Small intestine (tissue), 7 donors: ENCODE measurements at regions not wholly inside any gene's neighbourhood (a gene's known extent, or its start where the extent isn't known, plus 50 kb on each side); places are given as distances from the start of the nearest gene placed in this dataset.
A peak's percentile ranks its signal among the peaks of the same experiment; 100 is the strongest.

ENCODE experiments used
- DNase-seq, 2 donors: peaks; one replicate each; pipeline versions ENCODE4 v3.0.0 to v3.0.0-alpha.2; 2013
- FAIRE-seq: peaks from 2 replicates; lab custom pipeline; 2012; peaks lifted over from hg19 to GRCh38; lab: Jason Lieb, UNC
- H3K27ac ChIP-seq, 3 donors: one replicate each; pipeline ENCODE4 v1.5.1; 2013; ENCODE audit warnings: low read length in 2 of 3, mild to moderate bottlenecking in 2 of 3, control low read depth in 1 of 3, inconsistent platforms in 1 of 3, low read depth in 1 of 3, moderate library complexity in 1 of 3
- H3K27me3 ChIP-seq, 3 donors: one replicate each; pipeline ENCODE4 v1.6.1; 2013; ENCODE audit warnings: low read length in 3 of 3, inconsistent platforms in 1 of 3; ENCODE audit not compliant: control insufficient read depth in 3 of 3, insufficient read depth in 3 of 3
- H3K36me3 ChIP-seq, 3 donors: one replicate each; pipeline ENCODE4 v1.6.1; 2013; ENCODE audit warnings: low read length in 3 of 3, inconsistent platforms in 1 of 3, low read depth in 1 of 3, mild to moderate bottlenecking in 1 of 3, moderate library complexity in 1 of 3; ENCODE audit not compliant: control insufficient read depth in 3 of 3, insufficient read depth in 2 of 3
- H3K4me1 ChIP-seq, 3 donors: one replicate each; pipeline ENCODE4 v1.6.1; 2013; ENCODE audit warnings: low read length in 2 of 3, inconsistent platforms in 1 of 3, low read depth in 1 of 3, mild to moderate bottlenecking in 1 of 3, moderate library complexity in 1 of 3; ENCODE audit not compliant: control insufficient read depth in 3 of 3, insufficient read depth in 2 of 3
- H3K4me3 ChIP-seq, 3 donors: one replicate each; pipeline ENCODE4 v1.5.1; 2013; ENCODE audit warnings: low read length in 3 of 3, control low read depth in 1 of 3, inconsistent platforms in 1 of 3, low read depth in 1 of 3, mild to moderate bottlenecking in 1 of 3, moderate library complexity in 1 of 3
- H3K9me3 ChIP-seq, 2 donors: one replicate each; pipeline ENCODE4 v1.6.1; 2013; ENCODE audit warnings: low read depth in 1 of 2, low read length in 1 of 2; ENCODE audit not compliant: control insufficient read depth in 2 of 2, insufficient read depth in 1 of 2
- WGBS, 3 donors: extraction: QIAGEN DNeasy Blood & Tissue Kit; methylation state at CpG; one replicate each; pipeline ENCODE4 v1.1.7; 2013; 5-methylcytosine and 5-hydroxymethylcytosine counted together
- donor health status: healthy with polysubstance abuse.
- donor health status: control.
- donor health status: control.
- donor health status: Bipolar disorder and iron deficiency.
- donor health status: healthy.

DNA sequence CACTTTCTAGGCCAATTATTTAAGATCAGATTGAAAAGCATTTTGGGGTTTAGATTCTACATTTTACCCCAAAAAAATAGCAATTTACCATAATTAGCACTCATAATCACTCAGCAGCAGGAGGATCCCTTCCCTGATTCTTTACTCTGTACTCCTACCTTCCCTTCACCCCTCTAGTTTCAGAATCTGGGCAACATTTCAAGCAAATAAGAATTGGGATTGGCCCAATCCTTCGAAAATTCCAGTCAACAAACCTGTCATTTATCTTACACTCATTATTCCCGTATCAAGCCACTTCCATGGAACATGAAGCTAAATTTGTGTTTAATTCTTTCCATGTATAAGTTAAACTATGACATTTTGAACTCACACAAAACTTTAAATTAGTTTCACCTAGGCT is 349.1 kb upstream of the USP15 start:
- H3K4me3 ChIP-seq: no peak overlapping the region
- H3K27ac ChIP-seq: no peak overlapping the region
- FAIRE-seq: no peak
- DNase-seq: no peak
- no peaks in the 10 kb centered on the region for H3K27me3 ChIP-seq
- H3K36me3 ChIP-seq: no peaks in the 10 kb centered on the region
- H3K4me1 ChIP-seq: no peaks in the 10 kb centered on the region
- peaks cover 0 to 5% of the 10 kb centered on the region in 2 donors for H3K9me3 ChIP-seq
- WGBS, 3 donors: 34 to 47% (median 36%) methylated on average over 2 of the region's 2 CpGs

- WGBS, 3 donors: 67 to 78% (median 72%) methylated on average over 3 of the region's 3 CpGs
- Histone ChIP-seq H3K4me1 (no peaks in the 10 kb centered on the region), H3K9me3 (no peaks in the 10 kb centered on the region), H3K36me3 (no peaks in the 10 kb centered on the region), H3K27ac (no peak overlapping the region), H3K4me3 (no peak overlapping the region), H3K27me3 (no peaks in the 10 kb centered on the region)
- no peak for FAIRE-seq
- peak in 1 of 2 donors; percentile 1 for DNase-seq
Measured at GRCh38 chr12:61915420-61915819, 344.8 kb upstream of the USP15 start.

- Histone ChIP-seq H3K9me3 (no peaks in the 10 kb centered on the region), H3K27ac (no peak overlapping the region), H3K27me3 (no peaks in the 10 kb centered on the region), H3K4me1 (no peaks in the 10 kb centered on the region), H3K36me3 (no peaks in the 10 kb centered on the region), H3K4me3 (no peak overlapping the region)
- WGBS, 3 donors: 23 to 44% (median 27%) methylated on average over 1 of the region's 1 CpG
- FAIRE-seq (no peak), DNase-seq (no peak)
Measured at GRCh38 chr12:61916831-61917230, 343.4 kb upstream of the USP15 start.

GRCh38 chr12:61919686-61920085 is 340.5 kb upstream of the USP15 start:
- FAIRE-seq: no peak
- no peak overlapping the region for H3K4me3 ChIP-seq
- no peaks in the 10 kb centered on the region for H3K9me3 ChIP-seq
- no peaks in the 10 kb centered on the region for H3K36me3 ChIP-seq
- 87 to 93% (median 88%) methylated on average over 1 of the region's 1 CpG for WGBS, 3 donors
- no peak for DNase-seq
- H3K4me1 ChIP-seq: no peaks in the 10 kb centered on the region
- H3K27ac ChIP-seq: no peak overlapping the region
- no peaks in the 10 kb centered on the region for H3K27me3 ChIP-seq

DNA sequence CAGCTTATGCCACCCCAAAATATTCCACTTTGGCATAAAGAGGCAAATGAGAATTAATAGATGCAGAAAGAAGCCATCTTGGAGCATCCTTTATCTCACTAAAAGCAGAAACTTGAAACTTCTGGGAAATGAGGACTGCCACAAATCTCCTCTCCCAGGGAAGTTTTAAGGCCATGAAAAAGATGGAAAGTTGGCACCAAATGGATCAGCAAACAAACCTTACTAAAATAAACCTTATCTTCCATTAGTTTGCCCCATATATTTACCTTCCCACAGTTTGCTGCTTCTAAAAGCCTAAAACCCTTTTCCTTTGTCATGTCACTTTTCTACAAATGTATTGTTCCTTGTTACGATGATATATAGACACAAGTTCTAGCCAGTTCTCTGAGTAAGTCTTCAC is 340.0 kb upstream of the USP15 start:
- DNase-seq (no peak), FAIRE-seq (no peak)
- Histone ChIP-seq H3K36me3 (no peaks in the 10 kb centered on the region), H3K4me1 (no peaks in the 10 kb centered on the region), H3K4me3 (no peak overlapping the region), H3K27ac (no peak overlapping the region), H3K9me3 (no peaks in the 10 kb centered on the region), H3K27me3 (no peaks in the 10 kb centered on the region)
- 53 to 91% (median 70%) methylated on average over 1 of the region's 1 CpG for WGBS, 3 donors

- WGBS, 3 donors: 71 to 77% (median 74%) methylated on average over 3 of the region's 3 CpGs
Measured at GRCh38 chr12:61923152-61923551, 337.1 kb upstream of the USP15 start.

DNA sequence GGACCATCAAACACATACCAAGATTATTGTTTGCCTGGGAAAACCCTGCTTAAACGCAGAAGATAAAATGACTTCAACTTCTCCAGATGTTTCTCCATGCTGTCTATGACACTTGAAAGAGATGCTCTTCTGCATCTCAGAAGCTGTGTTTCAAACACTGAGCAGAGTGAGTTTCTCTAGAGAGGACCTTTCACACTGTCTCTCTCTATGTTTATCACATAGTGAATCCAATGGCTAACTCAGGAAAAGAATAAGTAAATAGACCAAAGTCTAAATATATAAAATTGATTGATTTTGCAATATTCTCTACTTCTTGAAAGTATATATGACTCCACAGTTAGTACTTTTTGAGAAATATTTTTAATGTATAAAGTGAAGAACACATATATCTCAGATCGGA is 325.6 kb upstream of the USP15 start:
- no peaks in the 10 kb centered on the region for H3K27me3 ChIP-seq
- no peaks in the 10 kb centered on the region for H3K36me3 ChIP-seq
- no peak for FAIRE-seq
- no peaks in the 10 kb centered on the region for H3K9me3 ChIP-seq
- no peak overlapping the region for H3K4me3 ChIP-seq
- no peak for DNase-seq
- WGBS, 3 donors: 73 to 80% (median 75%) methylated on average over 2 of the region's 2 CpGs
- H3K27ac ChIP-seq: no peak overlapping the region
- H3K4me1 ChIP-seq: no peaks in the 10 kb centered on the region

More at GRCh38 chr12:61923152-61923551, 337.1 kb upstream of the USP15 start:
- H3K27ac ChIP-seq: no peak overlapping the region
- no peak overlapping the region for H3K4me3 ChIP-seq
- FAIRE-seq: no peak
- H3K36me3 ChIP-seq: no peaks in the 10 kb centered on the region
- H3K27me3 ChIP-seq: no peaks in the 10 kb centered on the region
- H3K9me3 ChIP-seq: no peaks in the 10 kb centered on the region
- H3K4me1 ChIP-seq: no peaks in the 10 kb centered on the region
- no peak for DNase-seq

GRCh38 chr12:61939977-61940376 is 320.2 kb upstream of the USP15 start:
- Histone ChIP-seq H3K4me1 (no peaks in the 10 kb centered on the region), H3K36me3 (no peaks in the 10 kb centered on the region), H3K27ac (no peak overlapping the region), H3K27me3 (no peaks in the 10 kb centered on the region), H3K9me3 (no peaks in the 10 kb centered on the region), H3K4me3 (no peak overlapping the region)
- no peak for FAIRE-seq
- no peak for DNase-seq

DNA sequence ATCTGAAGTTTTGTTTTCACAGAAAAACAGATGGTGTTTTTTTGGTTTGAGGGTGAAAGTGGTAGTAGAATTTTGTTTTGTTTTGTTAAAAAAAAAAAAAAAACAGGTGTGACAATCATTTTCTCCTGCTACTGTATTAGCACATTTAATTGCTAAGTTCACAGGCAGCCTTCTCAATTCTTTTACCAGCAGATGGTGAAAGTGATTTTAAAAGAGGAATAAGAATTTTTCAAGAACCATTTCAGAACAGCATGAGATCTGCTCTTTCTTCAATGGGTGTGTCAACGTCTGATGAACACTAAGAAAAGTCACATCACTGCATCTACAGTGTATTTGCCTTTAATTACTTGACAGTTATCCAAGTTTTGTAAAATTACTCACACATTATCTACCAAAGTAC is 303.7 kb upstream of the USP15 start:
- FAIRE-seq (no peak), DNase-seq (no peak)
- WGBS, 3 donors: 12 to 41% (median 18%) methylated on average over 1 of the region's 1 CpG
- H3K27ac ChIP-seq: no peak overlapping the region
- no peaks in the 10 kb centered on the region for H3K36me3 ChIP-seq
- H3K27me3 ChIP-seq: no peaks in the 10 kb centered on the region
- no peak overlapping the region for H3K4me3 ChIP-seq
- H3K9me3 ChIP-seq: peaks cover 0 to 1% of the 10 kb centered on the region in 2 donors
- no peaks in the 10 kb centered on the region for H3K4me1 ChIP-seq
